NCI-H748 (cell line): ENCODE measurements at regions not wholly inside any gene's neighbourhood (a gene's known extent, or its start where the extent isn't known, plus 50 kb on each side); places are given as distances from the start of the nearest gene placed in this dataset.

ENCODE experiments used
- DNase-seq: peaks from one replicate; lab custom pipeline; 2025; ENCODE audit not compliant: unreplicated experiment; lab: John Stamatoyannopoulos, UW

DNA sequence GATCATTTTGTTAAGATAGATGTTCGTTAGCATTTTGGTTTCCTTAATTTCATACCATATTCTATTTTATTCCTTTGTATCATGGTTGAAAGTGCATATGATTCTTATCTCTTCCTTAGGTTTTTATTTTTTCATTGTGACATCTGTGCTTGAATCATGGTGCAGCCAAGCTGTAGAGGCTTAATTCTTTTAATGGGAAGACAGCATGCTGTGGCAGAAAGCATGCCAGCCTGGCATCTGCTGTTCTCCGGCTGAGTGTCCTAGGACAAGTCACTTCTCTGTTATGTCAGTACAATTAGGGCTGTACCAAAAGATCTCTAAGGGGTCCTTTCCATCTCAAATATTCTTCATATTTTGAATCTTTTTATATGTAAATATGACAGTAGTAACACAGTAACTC, 68.5 kb upstream of the PMFBP1 start:
- no peak for DNase-seq

DNA sequence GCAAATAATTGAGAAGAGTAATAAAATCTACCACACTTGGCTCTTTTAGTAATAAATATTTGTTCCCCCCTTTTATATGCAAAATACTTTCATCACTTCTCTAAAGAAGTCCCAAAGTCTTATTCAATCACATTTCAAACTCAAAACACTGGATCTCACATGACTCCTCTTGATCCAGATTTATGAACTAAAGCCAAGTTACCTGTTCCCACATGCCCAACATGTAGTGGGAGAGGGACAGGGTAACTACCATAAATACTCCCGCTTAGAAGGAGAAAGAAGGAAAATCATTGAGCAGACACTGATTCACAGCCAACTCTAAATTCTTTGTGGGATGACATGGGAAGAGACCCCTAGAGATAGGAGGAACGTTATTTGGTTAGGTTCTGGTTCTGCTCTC, 64.9 kb upstream of the PMFBP1 start:
- DNase-seq: no peak

DNA sequence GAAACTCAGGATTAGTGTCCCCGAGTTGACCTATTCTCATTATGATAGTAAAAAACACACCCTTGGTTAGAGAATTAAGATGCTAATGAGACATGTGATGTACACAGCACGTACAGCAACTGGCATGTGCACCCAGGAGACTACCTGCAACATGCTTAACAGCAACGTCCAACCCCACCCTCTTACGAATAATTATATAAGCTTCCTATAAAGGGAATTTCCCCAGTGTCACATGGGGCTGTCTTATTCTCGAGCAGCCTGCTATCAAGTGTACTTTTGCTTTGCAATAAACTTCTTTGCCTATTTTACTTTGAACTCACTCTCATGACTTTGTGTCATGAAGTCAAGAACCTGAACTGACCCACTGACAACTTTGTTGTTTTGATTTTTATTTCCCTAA, 62.4 kb upstream of the PMFBP1 start:
- DNase-seq: no peak

DNA sequence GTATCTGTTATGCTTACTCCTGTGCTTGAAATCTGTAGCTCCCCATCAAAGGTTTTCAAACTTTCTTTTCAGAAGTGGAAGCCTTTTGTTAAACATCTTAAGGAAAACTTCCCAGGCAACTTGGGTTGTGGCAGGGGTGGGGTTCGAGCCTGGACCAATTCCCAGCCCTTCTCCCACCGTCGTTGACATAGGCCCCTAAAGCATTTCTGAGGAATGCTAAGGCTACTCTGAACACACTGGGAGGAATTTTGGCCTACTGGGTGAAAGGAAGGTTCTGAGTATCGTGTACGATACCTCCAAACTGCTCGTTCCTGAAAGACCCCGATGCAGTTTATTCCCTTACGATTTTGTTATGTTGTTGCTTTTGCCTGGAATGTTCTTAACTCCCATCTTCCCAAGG, 56.1 kb upstream of the PMFBP1 start:
- no peak for DNase-seq

DNA sequence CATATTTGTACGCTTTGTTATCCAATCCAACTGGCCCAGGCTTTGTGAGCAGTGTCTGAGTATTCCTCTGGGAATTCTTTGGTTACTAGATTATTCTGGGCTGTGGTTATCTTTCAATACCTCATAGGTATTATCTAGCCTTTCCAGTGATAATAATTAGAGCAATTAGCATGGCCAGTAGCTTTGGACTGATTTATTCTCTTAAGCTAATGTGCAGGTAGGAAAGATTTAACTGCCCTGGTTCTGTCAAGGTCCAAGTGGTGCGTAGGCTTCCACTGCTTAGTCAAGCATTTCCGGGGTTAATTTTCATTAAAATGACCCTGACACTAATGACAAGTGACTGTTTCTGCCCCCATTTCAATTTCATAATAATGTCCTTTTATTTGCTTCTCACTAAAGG, 54.2 kb upstream of the PMFBP1 start:
- DNase-seq: no peak

DNA sequence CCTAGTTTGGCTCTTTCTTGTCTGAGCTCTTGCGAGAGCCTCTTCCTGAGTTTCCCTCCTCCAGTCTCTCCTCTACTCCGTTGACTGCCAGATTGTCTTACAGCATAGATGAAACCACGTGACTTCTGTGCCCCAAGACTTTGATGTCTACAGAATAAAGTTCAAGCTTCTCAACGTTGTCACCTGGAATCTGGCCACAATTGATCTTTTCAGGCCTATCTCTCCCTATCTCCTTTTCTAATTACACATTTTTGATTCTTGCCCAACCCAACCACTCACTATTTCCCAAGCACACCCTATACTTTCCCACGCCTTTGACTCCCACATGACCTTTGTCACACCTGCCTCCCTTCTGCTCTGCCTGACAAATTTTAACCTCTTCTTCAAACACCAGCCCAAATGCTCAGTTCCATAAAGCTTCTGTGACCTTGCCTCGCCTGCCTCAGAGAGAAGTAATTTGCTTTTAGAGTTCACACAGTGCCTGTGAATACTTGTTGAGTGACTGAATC, 52.4 kb upstream of the PMFBP1 start:
- DNase-seq: no peak

DNA sequence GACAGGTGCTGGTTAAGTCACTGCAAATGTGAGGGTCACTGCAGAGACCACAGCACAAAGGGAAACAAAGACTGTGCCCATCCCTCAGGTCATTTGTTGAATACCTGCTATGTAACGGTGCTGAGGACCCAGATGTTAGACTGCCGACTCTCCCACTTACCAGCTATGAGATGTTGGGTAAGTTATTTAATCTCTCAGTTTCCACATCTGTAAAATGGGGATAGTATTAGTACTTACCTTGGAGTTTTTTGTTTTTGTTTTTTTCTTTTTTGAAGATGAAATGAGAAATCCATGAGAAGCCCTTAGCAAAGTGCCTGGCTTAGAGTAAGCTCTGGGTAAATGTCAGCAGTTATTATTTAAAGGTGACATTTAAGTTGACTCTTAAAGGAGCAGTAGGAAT, 50.5 kb upstream of the PMFBP1 start:
- DNase-seq: no peak
